ENCODE measurements at regions not wholly inside any gene's neighbourhood (a gene's known extent, or its start where the extent isn't known, plus 50 kb on each side); places are given as distances from the start of the nearest gene placed in this dataset.

GRCh38 chr2:14563324-14563723 is 69.2 kb upstream of the LRATD1 start:
- Histone ChIP-seq H3K79me2 (ENCODE audit: control insufficient read depth in 1 of 2, insufficient read depth in 2 of 2, low read length in 2 of 2) (no peaks in the 10 kb centered on the region), H2BK20ac (ENCODE audit: low read length) (no peak overlapping the region), H2BK120ac (replicated peaks; ENCODE audit: low read depth, low read length) (no peak overlapping the region), H3K4ac (replicated peaks; ENCODE audit: insufficient read length, low read depth, low read length) (no peak overlapping the region), H3K56ac (replicated peaks; ENCODE audit: insufficient read length, low read depth, low read length) (no peak overlapping the region), H2AK5ac (ENCODE audit: low read depth, low read length) (no peak overlapping the region), H4K8ac (ENCODE audit: extremely low read depth, insufficient read depth, low read length) (no peak overlapping the region), H3K4me1 (replicated peaks in 1 of 4; ENCODE audit: control insufficient read depth in 3 of 4, insufficient read depth in 4 of 4, low read length in 3 of 4) (no peaks in the 10 kb centered on the region), H3K27me3 (replicated peaks in 1 of 4; ENCODE audit: control insufficient read depth in 3 of 4, extremely low read depth in 1 of 4, insufficient read depth in 3 of 4, low read length in 3 of 4) (peaks cover 0 to 1% (median 0%) of the 10 kb centered on the region in 4 experiments; a peak in 1 of 7 replicates), H3K9me3 (ENCODE audit: insufficient read depth in 2 of 2, low read depth in 1 of 2, low read length in 1 of 2) (no peaks in the 10 kb centered on the region), H3K27ac (ENCODE audit: low read depth, low read length) (no peak overlapping the region), H3K4me2 (ENCODE audit: insufficient read depth in 1 of 2, low read depth in 2 of 2, low read length in 2 of 2) (no peak overlapping the region), H3K23me2 (ENCODE audit: low read depth, low read length) (no peaks in the 10 kb centered on the region), H2BK5ac (ENCODE audit: low read depth, low read length) (no peak overlapping the region), H2BK12ac (ENCODE audit: low read depth, low read length) (no peak overlapping the region), H2BK15ac (ENCODE audit: low read length) (no peak overlapping the region), H3K79me1 (ENCODE audit: low read depth, low read length) (no peaks in the 10 kb centered on the region), H3K36me3 (ENCODE audit: control insufficient read depth in 2 of 4, insufficient read depth in 4 of 4, low read length in 3 of 4) (no peaks in the 10 kb centered on the region), H3K14ac (ENCODE audit: insufficient read length) (no peak overlapping the region), H3K9ac (replicated peaks in 1 of 4; ENCODE audit: extremely low read depth in 1 of 4, low read depth in 3 of 4, low read length in 3 of 4) (no peak overlapping the region), H4K91ac (replicated peaks; ENCODE audit: insufficient read length, low read length) (no peak overlapping the region), H3K23ac (ENCODE audit: insufficient read length) (no peak overlapping the region), H3K4me3 (ENCODE audit: extremely low read depth in 1 of 4, insufficient read depth in 2 of 4, low read depth in 3 of 4, low read length in 4 of 4) (no peak overlapping the region), H2AFZ (ENCODE audit: low read length) (no peak overlapping the region), H3K18ac (ENCODE audit: extremely low read depth, low read length) (no peak overlapping the region), H4K5ac (ENCODE audit: insufficient read length, low read depth, low read length) (no peak overlapping the region), H4K20me1 (replicated peaks in 1 of 2; ENCODE audit: control insufficient read depth in 1 of 2, insufficient read depth in 2 of 2, low read length in 2 of 2) (no peaks in the 10 kb centered on the region)
- CTCF ChIA-PET (ENCODE audit: partially characterized antibody): no interaction called here
- DNase-seq (ENCODE audit: low read depth in 1 of 2, low spot score in 2 of 2) (no peak), FAIRE-seq (no peak)
- TF ChIP-seq, protein P1, sequence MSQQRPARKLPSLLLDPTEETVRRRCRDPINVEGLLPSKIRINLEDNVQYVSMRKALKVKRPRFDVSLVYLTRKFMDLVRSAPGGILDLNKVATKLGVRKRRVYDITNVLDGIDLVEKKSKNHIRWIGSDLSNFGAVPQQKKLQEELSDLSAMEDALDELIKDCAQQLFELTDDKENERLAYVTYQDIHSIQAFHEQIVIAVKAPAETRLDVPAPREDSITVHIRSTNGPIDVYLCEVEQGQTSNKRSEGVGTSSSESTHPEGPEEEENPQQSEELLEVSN (IDR thresholded peaks at IDR 0.05): no peak
- TF ChIP-seq MAFK (IDR thresholded peaks at IDR 0.05; ENCODE audit: low read depth, low read length) (no peak), CREB1 (IDR thresholded peaks at IDR 0.05) (no peak)
- 92% methylated on average over 1 of the region's 1 CpG; no CpG with 5 or more reads in 1 of the 2 experiments for WGBS, 2 experiments (ENCODE audit: extremely low coverage in 1 of 2, insufficient coverage in 1 of 2, insufficient read length in 1 of 2, insufficient replicate concordance in 2 of 2, low coverage in 1 of 2, low lambda C conversion rate in 2 of 2, missing lambda C conversion rate in 1 of 2)
- POLR2A ChIA-PET (ENCODE audit: partially characterized antibody): interaction anchor here (0.6 kb wide), 1 partner anchor 140 kb away, joined by 3 read pairs; no protein-coding TSS in a partner anchor

Data from H1 (cell line).